HEK293 (cell line): ENCODE measurements at regions not wholly inside any gene's neighbourhood (a gene's known extent, or its start where the extent isn't known, plus 50 kb on each side); places are given as distances from the start of the nearest gene placed in this dataset.

Experiments
- CTCF ChIA-PET: fragments of 350-600 bp; formaldehyde crosslinking; extraction: SDS; loops from one replicate; lab custom pipeline; 2021; ENCODE audit warnings: antibody characterized with exemption; lab: Yijun Ruan, JAX
- POLR2A ChIA-PET: fragments of 300-600 bp; formaldehyde crosslinking; extraction: SDS; loops from one replicate; lab custom pipeline; 2020; ENCODE audit warnings: antibody characterized with exemption, inconsistent platforms; lab: Yijun Ruan, JAX
- H3K27ac ChIP-seq: fragments of 200-500 bp; sonication (Bioruptor generic); 2 replicates; pipeline ENCODE4 v1.5.1; 2014; ENCODE audit warnings: low read depth, low read length, control low read depth, inconsistent platforms; ENCODE audit errors: extremely low read depth
- H3K36me3 ChIP-seq, 2 experiments: fragments of 200-500 bp in 1 of 2; sonication (Bioruptor generic) in 1 of 2; 1 replicate in 1 of 2; 2 replicates in 1 of 2; pipeline ENCODE4 v1.5.1; 2014 to 2017; ENCODE audit warnings: inconsistent platforms in 2 of 2, low read length in 2 of 2; ENCODE audit not compliant: control insufficient read depth in 2 of 2, insufficient read depth in 1 of 2
- H3K4me1 ChIP-seq: fragments of 200-500 bp; sonication (Bioruptor generic); 2 replicates; pipeline ENCODE4 v1.5.1; 2014; ENCODE audit warnings: mild to moderate bottlenecking, low read length, inconsistent platforms; ENCODE audit not compliant: control insufficient read depth, insufficient read depth
- H3K4me3 ChIP-seq: 2 replicates; pipeline ENCODE4 v1.5.1; 2011; ENCODE audit warnings: low read depth, mild to moderate bottlenecking, control low read depth, low read length, moderate library complexity
- H3K9me3 ChIP-seq: fragments of 200-500 bp; sonication (Bioruptor generic); 2 replicates; pipeline ENCODE4 v1.5.1; 2014; ENCODE audit warnings: low read depth, low read length, inconsistent platforms; ENCODE audit not compliant: control insufficient read depth, insufficient read depth
- FEZF1 ChIP-seq: fragments of 450-650 bp; formaldehyde crosslinking; IDR thresholded peaks from 2 replicates; pipeline ENCODE4 v1.5.1; 2016; ENCODE audit warnings: missing biosample characterization, missing genetic modification characterization
- GLI2 ChIP-seq: fragments of 450-650 bp; formaldehyde crosslinking; IDR thresholded peaks from 2 replicates; pipeline ENCODE4; 2017; ENCODE audit warnings: missing biosample characterization, missing genetic modification characterization, low read depth, borderline replicate concordance
- GLIS1 ChIP-seq: fragments of 450-650 bp; formaldehyde crosslinking; IDR thresholded peaks from 2 replicates; pipeline ENCODE4 v1.5.1; 2016; ENCODE audit warnings: missing biosample characterization, missing genetic modification characterization
- MEIS1 ChIP-seq: sonication (generic); formaldehyde crosslinking; IDR thresholded peaks from 2 replicates; pipeline ENCODE4 v1.8.1; 2022; ENCODE audit warnings: missing genetic modification reagents, mild to moderate bottlenecking, borderline replicate concordance
- MZF1 ChIP-seq: fragments of 450-650 bp; formaldehyde crosslinking; IDR thresholded peaks from 2 replicates; pipeline ENCODE4 v1.5.1; 2017; ENCODE audit warnings: missing biosample characterization, missing genetic modification characterization, borderline replicate concordance
- REPIN1 ChIP-seq: fragments of 450-650 bp; formaldehyde crosslinking; IDR thresholded peaks from 2 replicates; pipeline ENCODE4 v1.5.1; 2017; ENCODE audit warnings: missing biosample characterization, missing genetic modification characterization, low read depth
- WT1 ChIP-seq: fragments of 450-650 bp; formaldehyde crosslinking; IDR thresholded peaks from 2 replicates; pipeline ENCODE4 v1.5.1; 2016; ENCODE audit warnings: missing biosample characterization, missing genetic modification characterization
- ZEB2 ChIP-seq: fragments of 450-650 bp; formaldehyde crosslinking; IDR thresholded peaks from 2 replicates; pipeline ENCODE4 v1.5.1; 2016; ENCODE audit warnings: missing biosample characterization, missing genetic modification characterization
- ZNF112 ChIP-seq: fragments of 450-650 bp; formaldehyde crosslinking; IDR thresholded peaks from 2 replicates; pipeline ENCODE4 v1.5.0; 2017; ENCODE audit warnings: missing biosample characterization, missing genetic modification characterization
- ZNF138 ChIP-seq: fragments of 450-650 bp; formaldehyde crosslinking; IDR thresholded peaks from 2 replicates; pipeline ENCODE4 v1.5.1; 2016; ENCODE audit warnings: missing biosample characterization, missing genetic modification characterization, borderline replicate concordance
- ZNF174 ChIP-seq: fragments of 450-650 bp; formaldehyde crosslinking; IDR thresholded peaks from 2 replicates; pipeline ENCODE4 v1.5.0; 2017; ENCODE audit warnings: missing biosample characterization, mild to moderate bottlenecking, missing genetic modification characterization
- ZNF202 ChIP-seq: fragments of 450-650 bp; formaldehyde crosslinking; IDR thresholded peaks from 2 replicates; pipeline ENCODE4 v1.5.1; 2016; ENCODE audit warnings: missing biosample characterization, missing genetic modification characterization, borderline replicate concordance
- ZNF274 ChIP-seq, 2 experiments: fragments of 200-500 bp in 1 of 2; fragments of 450-650 bp in 1 of 2; sonication (Bioruptor generic) in 1 of 2; formaldehyde crosslinking in 1 of 2; IDR thresholded peaks; 2 replicates each; pipeline versions ENCODE4 v1.5.1 to v1.6.1; 2014 to 2016; ENCODE audit warnings: borderline replicate concordance in 1 of 2, inconsistent platforms in 1 of 2, low read length in 1 of 2, missing biosample characterization in 1 of 2, missing genetic modification characterization in 1 of 2
- ZNF544 ChIP-seq: fragments of 450-650 bp; formaldehyde crosslinking; IDR thresholded peaks from 2 replicates; pipeline ENCODE4 v1.5.0; 2017; ENCODE audit warnings: missing biosample characterization, missing genetic modification characterization
- ZNF571 ChIP-seq: fragments of 450-650 bp; formaldehyde crosslinking; IDR thresholded peaks from 2 replicates; pipeline ENCODE4 v1.5.0; 2017; ENCODE audit warnings: missing biosample characterization, missing genetic modification characterization
- ZNF701 ChIP-seq: fragments of 450-650 bp; formaldehyde crosslinking; IDR thresholded peaks from 2 replicates; pipeline ENCODE4 v1.5.1; 2016; ENCODE audit warnings: missing biosample characterization, missing genetic modification characterization
- ZNF777 ChIP-seq: fragments of 450-650 bp; formaldehyde crosslinking; IDR thresholded peaks from 2 replicates; pipeline ENCODE4 v1.5.1; 2017; ENCODE audit warnings: missing biosample characterization, missing genetic modification characterization, borderline replicate concordance
- ZSCAN30 ChIP-seq: fragments of 450-650 bp; IDR thresholded peaks from 2 replicates; pipeline ENCODE4 v1.5.1; 2018; ENCODE audit warnings: missing biosample characterization, mild to moderate bottlenecking, missing genetic modification characterization, moderate library complexity
- TF ChIP-seq, protein P1 (sequence below): fragments of 450-650 bp; formaldehyde crosslinking; IDR thresholded peaks from 2 replicates; pipeline ENCODE4 v1.5.1; 2017; ENCODE audit warnings: missing biosample characterization, missing genetic modification characterization
- TF ChIP-seq, protein P2 (sequence below): IDR thresholded peaks from 2 replicates; pipeline ENCODE4 v1.6.1; 2011; ENCODE audit warnings: mild to moderate bottlenecking, low read depth, low read length, borderline replicate concordance
- TF ChIP-seq, protein P3 (sequence below): fragments of 450-650 bp; formaldehyde crosslinking; IDR thresholded peaks from 2 replicates; pipeline ENCODE4 v1.5.1; 2016; ENCODE audit warnings: missing biosample characterization, missing genetic modification characterization
- TF ChIP-seq, protein P4 (sequence below): fragments of 450-650 bp; formaldehyde crosslinking; IDR thresholded peaks from 2 replicates; pipeline ENCODE4 v1.5.1; 2017; ENCODE audit warnings: missing biosample characterization, missing genetic modification characterization
- TF ChIP-seq, protein P5 (sequence below): fragments of 450-650 bp; formaldehyde crosslinking; IDR thresholded peaks from 2 replicates; pipeline ENCODE4 v1.5.1; 2016; ENCODE audit warnings: missing biosample characterization, missing genetic modification characterization

- TF ChIP-seq, protein P1, sequence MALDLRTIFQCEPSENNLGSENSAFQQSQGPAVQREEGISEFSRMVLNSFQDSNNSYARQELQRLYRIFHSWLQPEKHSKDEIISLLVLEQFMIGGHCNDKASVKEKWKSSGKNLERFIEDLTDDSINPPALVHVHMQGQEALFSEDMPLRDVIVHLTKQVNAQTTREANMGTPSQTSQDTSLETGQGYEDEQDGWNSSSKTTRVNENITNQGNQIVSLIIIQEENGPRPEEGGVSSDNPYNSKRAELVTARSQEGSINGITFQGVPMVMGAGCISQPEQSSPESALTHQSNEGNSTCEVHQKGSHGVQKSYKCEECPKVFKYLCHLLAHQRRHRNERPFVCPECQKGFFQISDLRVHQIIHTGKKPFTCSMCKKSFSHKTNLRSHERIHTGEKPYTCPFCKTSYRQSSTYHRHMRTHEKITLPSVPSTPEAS (tag by site-specific recombination): no peak
- TF ChIP-seq WT1: no peak
- no peak for TF ChIP-seq ZNF112 (tag by site-specific recombination)
- no peak for TF ChIP-seq MZF1 (tag by site-specific recombination)
Measured at GRCh38 chr18:40040574-40040973, 1914.5 kb upstream of the PIK3C3 start (continued).

GRCh38 chr18:40037356-40037755 lies 1917.7 kb upstream of the PIK3C3 start:
- Histone ChIP-seq H3K4me1 (no peaks in the 10 kb centered on the region), H3K36me3 (no peaks in the 10 kb centered on the region), H3K27ac (no peak overlapping the region), H3K9me3 (no peaks in the 10 kb centered on the region), H3K4me3 (no peak overlapping the region)
- ChIA-PET POLR2A (no interaction called here), CTCF (no interaction called here)
- TF ChIP-seq ZNF571 (tag by site-specific recombination): no peak

GRCh38 chr18:40036861-40037260 lies 1918.2 kb upstream of the PIK3C3 start:
- Histone ChIP-seq H3K36me3 (no peaks in the 10 kb centered on the region), H3K9me3 (no peaks in the 10 kb centered on the region), H3K4me3 (no peak overlapping the region), H3K4me1 (no peaks in the 10 kb centered on the region), H3K27ac (no peak overlapping the region)
- POLR2A ChIA-PET: no interaction called here
- TF ChIP-seq, protein P2, sequence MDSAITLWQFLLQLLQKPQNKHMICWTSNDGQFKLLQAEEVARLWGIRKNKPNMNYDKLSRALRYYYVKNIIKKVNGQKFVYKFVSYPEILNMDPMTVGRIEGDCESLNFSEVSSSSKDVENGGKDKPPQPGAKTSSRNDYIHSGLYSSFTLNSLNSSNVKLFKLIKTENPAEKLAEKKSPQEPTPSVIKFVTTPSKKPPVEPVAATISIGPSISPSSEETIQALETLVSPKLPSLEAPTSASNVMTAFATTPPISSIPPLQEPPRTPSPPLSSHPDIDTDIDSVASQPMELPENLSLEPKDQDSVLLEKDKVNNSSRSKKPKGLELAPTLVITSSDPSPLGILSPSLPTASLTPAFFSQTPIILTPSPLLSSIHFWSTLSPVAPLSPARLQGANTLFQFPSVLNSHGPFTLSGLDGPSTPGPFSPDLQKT: no peak
- TF ChIP-seq ZNF544 (tag by site-specific recombination) (no peak), ZNF138 (no peak), ZSCAN30 (tag by site-specific recombination) (no peak), ZNF777 (tag by site-specific recombination) (no peak), REPIN1 (tag by site-specific recombination) (no peak), ZNF202 (tag by site-specific recombination) (no peak), GLI2 (tag by site-specific recombination) (no peak), ZNF274 (IDR thresholded peaks at IDR 0.05; ENCODE audit: low read length) (no peak), ZNF274 (tag by site-specific recombination; IDR thresholded peaks at IDR 0.05; ENCODE audit: borderline replicate concordance) (no peak), GLIS1 (no peak), ZNF174 (tag by site-specific recombination) (no peak), ZEB2 (tag by site-specific recombination) (no peak), MEIS1 (no peak), ZNF701 (tag by site-specific recombination) (no peak), FEZF1 (tag by site-specific recombination) (no peak)
- TF ChIP-seq, protein P3, sequence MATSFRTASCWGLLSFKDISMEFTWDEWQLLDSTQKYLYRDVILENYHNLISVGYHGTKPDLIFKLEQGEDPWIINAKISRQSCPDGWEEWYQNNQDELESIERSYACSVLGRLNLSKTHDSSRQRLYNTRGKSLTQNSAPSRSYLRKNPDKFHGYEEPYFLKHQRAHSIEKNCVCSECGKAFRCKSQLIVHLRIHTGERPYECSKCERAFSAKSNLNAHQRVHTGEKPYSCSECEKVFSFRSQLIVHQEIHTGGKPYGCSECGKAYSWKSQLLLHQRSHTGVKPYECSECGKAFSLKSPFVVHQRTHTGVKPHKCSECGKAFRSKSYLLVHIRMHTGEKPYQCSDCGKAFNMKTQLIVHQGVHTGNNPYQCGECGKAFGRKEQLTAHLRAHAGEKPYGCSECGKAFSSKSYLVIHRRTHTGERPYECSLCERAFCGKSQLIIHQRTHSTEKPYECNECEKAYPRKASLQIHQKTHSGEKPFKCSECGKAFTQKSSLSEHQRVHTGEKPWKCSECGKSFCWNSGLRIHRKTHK: no peak
- TF ChIP-seq, protein P4, sequence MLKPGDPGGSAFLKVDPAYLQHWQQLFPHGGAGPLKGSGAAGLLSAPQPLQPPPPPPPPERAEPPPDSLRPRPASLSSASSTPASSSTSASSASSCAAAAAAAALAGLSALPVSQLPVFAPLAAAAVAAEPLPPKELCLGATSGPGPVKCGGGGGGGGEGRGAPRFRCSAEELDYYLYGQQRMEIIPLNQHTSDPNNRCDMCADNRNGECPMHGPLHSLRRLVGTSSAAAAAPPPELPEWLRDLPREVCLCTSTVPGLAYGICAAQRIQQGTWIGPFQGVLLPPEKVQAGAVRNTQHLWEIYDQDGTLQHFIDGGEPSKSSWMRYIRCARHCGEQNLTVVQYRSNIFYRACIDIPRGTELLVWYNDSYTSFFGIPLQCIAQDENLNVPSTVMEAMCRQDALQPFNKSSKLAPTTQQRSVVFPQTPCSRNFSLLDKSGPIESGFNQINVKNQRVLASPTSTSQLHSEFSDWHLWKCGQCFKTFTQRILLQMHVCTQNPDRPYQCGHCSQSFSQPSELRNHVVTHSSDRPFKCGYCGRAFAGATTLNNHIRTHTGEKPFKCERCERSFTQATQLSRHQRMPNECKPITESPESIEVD: no peak
- TF ChIP-seq, protein P5, sequence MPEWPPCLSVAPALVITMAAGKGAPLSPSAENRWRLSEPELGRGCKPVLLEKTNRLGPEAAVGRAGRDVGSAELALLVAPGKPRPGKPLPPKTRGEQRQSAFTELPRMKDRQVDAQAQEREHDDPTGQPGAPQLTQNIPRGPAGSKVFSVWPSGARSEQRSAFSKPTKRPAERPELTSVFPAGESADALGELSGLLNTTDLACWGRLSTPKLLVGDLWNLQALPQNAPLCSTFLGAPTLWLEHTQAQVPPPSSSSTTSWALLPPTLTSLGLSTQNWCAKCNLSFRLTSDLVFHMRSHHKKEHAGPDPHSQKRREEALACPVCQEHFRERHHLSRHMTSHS: no peak
- CTCF ChIA-PET: interaction anchor here (0.7 kb wide), 1 partner anchor 1940 kb away, joined by 3 read pairs; no protein-coding TSS in a partner anchor
